Right lobe of liver (tissue), 6 donors: ENCODE measurements at regions not wholly inside any gene's neighbourhood (a gene's known extent, or its start where the extent isn't known, plus 50 kb on each side); places are given as distances from the start of the nearest gene placed in this dataset.

Source experiments
- ATAC-seq, 4 donors: fragments of 200-7000 bp; cut with Tn5 transposase; one replicate each; pipeline ENCODE4 v1.9.1; 2020; ENCODE audit warnings: mild to moderate bottlenecking in 4 of 4, moderate library complexity in 4 of 4
- DNase-seq, 3 donors: peaks; one replicate each; pipeline ENCODE4 v3.0.0-alpha.2; 2020
- H3K27ac ChIP-seq, 3 donors: fragments of 200-600 bp; one replicate each; pipeline ENCODE4 v1.8.0; 2022
- H3K27me3 ChIP-seq, 2 donors: fragments of 200-600 bp; one replicate each; pipeline ENCODE4 v1.8.0; 2022
- H3K36me3 ChIP-seq, 4 donors: fragments of 200-600 bp; sonication (generic) in 1 of 4; one replicate each; pipeline versions ENCODE4 v1.5.1 to v1.8.0; 2017 to 2022; ENCODE audit warnings: control low read depth in 1 of 4
- H3K4me1 ChIP-seq, 4 donors: fragments of 200-600 bp; sonication (generic) in 1 of 4; one replicate each; pipeline versions ENCODE4 v1.5.1 to v1.8.0; 2017 to 2022; ENCODE audit warnings: control low read depth in 1 of 4
- H3K4me3 ChIP-seq, 3 donors: fragments of 200-600 bp; one replicate each; pipeline ENCODE4 v1.8.0; 2022
- H3K9me3 ChIP-seq, 4 donors: fragments of 200-600 bp; sonication (generic) in 1 of 4; one replicate each; pipeline versions ENCODE4 v1.5.1 to v1.8.0; 2017 to 2022; ENCODE audit warnings: control low read depth in 1 of 4
- POLR2A ChIP-seq: fragments of 450-650 bp; IDR thresholded peaks from one replicate; pipeline ENCODE4 v1.6.1; 2017; ENCODE audit warnings: antibody characterized with exemption, mild to moderate bottlenecking
- WGBS: methylation state at CpG from one replicate; pipeline ENCODE4 v1.1.6; 2018; ENCODE audit warnings: low coverage, low lambda C conversion rate; ENCODE audit not compliant: insufficient coverage; ENCODE audit errors: missing lambda C conversion rate; 5-methylcytosine and 5-hydroxymethylcytosine counted together
- intact Hi-C, 2 donors: fragments of 100-400 bp; cut with DNase I; formaldehyde crosslinking; loops; one replicate each; pipeline versions ENCODE4 v1.11.2 to v1.14.1; 2022
- TF ChIP-seq, protein P1 (sequence below), 4 donors: fragments of 200-600 bp in 3 of 4; fragments of 450-650 bp in 1 of 4; IDR thresholded peaks; one replicate each; pipeline versions ENCODE4 v1.5.1 to v1.8.0; 2016 to 2022; ENCODE audit warnings: antibody characterized with exemption in 4 of 4, mild to moderate bottlenecking in 2 of 4
- donor health status: DM: no; HTN: yes; CAD: no.
- donor health status: DM: no; HTN: no; CAD: no.
- donor health status: DM: no; HTN: no; CAD: no.
- donor health status: DM: no; HTN: yes; CAD: no.
- donor health status: DM: no; HTN: yes; CAD: no.

DNA sequence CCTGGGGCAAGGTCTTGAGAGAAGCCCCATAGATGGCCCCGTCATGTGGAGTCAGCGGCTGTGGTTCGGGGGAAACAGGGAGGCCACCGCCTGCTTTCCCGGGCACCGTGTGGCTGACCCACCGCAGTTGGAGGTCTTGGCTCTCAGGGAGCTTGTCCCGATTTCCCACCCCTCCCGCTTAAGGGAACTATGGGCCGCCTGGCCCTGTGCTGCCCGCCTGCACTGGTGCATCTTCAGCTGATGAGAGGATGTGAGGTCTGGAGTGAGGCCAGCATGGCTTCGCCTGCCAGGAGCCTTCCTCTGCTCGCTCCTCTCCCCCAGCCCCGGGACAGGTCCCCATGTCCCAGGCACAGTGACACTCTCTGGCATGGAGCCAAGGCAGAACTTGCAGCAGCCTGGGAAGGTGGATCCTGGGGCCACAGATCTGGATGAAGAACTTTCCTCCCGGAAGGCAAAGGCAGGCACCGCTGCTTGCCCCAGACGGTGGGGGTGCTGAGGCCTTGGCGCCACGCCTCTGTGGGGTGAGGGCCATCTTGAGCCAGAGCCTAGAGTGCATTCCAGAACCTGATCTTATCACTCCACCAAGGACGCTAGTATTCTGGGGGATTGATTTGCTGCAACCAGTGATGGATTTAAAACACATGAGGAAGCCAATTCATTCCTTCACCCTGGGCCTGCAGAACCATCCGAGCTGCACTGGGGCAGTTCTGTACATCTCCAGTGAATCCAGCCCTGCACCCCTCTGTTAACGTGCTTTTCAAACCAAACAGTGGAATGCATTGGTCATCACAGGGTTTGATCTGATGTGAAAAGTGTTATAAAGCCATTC, 178.6 kb upstream of the TNRC6C start:
- intact Hi-C loops: loop anchor here in 1 of 2 donors (10.0 kb wide), 1 partner anchor 235 kb away; no protein-coding TSS in a partner anchor
- Histone ChIP-seq H3K27ac (no peak overlapping the region), H3K27me3 (no peaks in the 10 kb centered on the region), H3K4me3 (no peak overlapping the region), H3K9me3 (no peaks in the 10 kb centered on the region), H3K36me3 (no peaks in the 10 kb centered on the region), H3K4me1 (no peaks in the 10 kb centered on the region)
- DNase-seq: no peak
- no peak for ATAC-seq
- WGBS: 30% methylated on average over 2 of the region's 22 CpGs
- no peak for TF ChIP-seq POLR2A
- TF ChIP-seq, protein P1, sequence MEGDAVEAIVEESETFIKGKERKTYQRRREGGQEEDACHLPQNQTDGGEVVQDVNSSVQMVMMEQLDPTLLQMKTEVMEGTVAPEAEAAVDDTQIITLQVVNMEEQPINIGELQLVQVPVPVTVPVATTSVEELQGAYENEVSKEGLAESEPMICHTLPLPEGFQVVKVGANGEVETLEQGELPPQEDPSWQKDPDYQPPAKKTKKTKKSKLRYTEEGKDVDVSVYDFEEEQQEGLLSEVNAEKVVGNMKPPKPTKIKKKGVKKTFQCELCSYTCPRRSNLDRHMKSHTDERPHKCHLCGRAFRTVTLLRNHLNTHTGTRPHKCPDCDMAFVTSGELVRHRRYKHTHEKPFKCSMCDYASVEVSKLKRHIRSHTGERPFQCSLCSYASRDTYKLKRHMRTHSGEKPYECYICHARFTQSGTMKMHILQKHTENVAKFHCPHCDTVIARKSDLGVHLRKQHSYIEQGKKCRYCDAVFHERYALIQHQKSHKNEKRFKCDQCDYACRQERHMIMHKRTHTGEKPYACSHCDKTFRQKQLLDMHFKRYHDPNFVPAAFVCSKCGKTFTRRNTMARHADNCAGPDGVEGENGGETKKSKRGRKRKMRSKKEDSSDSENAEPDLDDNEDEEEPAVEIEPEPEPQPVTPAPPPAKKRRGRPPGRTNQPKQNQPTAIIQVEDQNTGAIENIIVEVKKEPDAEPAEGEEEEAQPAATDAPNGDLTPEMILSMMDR (IDR thresholded peaks at IDR 0.05): no peak

DNA sequence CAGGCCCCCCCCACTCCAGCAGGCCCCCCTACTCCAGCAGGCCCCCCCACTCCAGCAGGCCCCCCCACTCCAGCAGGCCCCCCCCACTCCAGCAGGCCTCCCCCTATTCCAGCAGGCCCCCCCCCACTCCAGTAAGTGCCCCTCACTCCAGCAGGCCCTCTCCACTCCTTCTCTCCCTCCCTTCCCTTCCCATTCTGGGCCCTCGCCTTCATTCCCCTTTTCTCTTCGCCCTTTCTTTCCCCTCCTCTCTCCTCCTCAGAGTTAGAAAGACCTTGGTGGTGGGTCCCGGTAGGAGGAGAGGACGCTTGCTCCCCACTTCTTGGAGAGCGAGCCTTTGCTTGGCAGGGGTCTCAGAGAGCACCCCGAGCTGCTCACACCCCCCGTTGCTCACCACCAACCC, 177.0 kb upstream of the TNRC6C start:
- Histone ChIP-seq H3K36me3 (no peaks in the 10 kb centered on the region), H3K9me3 (no peaks in the 10 kb centered on the region), H3K4me1 (no peaks in the 10 kb centered on the region), H3K4me3 (no peak overlapping the region), H3K27ac (no peak overlapping the region), H3K27me3 (no peaks in the 10 kb centered on the region)
- TF ChIP-seq POLR2A: no peak
- TF ChIP-seq, protein P1 (IDR thresholded peaks at IDR 0.05): no peak
- 52% methylated on average over 5 of the region's 7 CpGs for WGBS
- DNase-seq: no peak
- ATAC-seq: no peak
- intact Hi-C loops: no loop called here

DNA sequence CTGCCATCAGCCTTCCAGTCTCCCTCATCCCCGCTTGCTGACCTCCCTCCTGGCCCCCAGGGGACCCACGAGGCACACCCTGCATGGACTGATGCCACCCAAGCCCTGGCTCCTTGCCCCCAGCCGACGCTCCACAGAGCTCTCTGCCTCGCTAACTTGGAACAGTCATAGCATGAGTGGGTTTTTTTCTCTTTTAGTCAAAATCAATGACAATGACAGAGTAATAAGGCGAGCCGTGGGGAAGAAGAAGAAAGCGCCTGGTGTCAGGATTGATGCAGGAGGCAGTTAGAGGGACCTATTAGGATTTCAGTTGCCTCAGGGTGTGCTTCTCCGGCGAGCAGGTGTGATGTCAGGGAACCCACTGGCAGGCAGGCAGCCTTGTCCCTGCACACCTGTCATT, 176.3 kb upstream of the TNRC6C start:
- ATAC-seq (no peak), DNase-seq (no peak)
- Histone ChIP-seq H3K4me1 (no peaks in the 10 kb centered on the region), H3K4me3 (no peak overlapping the region), H3K9me3 (no peaks in the 10 kb centered on the region), H3K27ac (no peak overlapping the region), H3K27me3 (no peaks in the 10 kb centered on the region), H3K36me3 (no peaks in the 10 kb centered on the region)
- intact Hi-C loops: no loop called here
- 53% methylated on average over 10 of the region's 10 CpGs for WGBS
- TF ChIP-seq POLR2A: no peak
- TF ChIP-seq, protein P1 (IDR thresholded peaks at IDR 0.05): no peak

DNA sequence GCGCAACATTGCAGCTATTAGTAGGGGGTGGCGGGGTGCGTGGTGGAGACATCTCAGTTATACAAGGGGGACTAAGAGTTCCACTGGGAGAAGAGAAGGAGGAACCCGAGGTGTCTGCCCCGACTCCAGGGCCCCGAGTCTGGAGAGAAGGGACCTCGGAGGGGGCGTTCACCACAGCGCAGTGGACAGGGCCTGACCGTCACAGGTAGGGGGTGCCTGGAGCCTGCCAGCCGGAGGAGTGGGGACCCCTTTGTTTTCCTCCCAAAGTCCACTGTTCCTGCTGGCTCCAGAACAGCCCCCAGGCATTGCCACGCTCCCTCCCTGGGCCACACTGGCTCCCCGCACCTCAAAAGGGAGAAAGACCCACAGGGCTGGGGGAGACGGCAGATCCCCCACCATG, 175.9 kb upstream of the TNRC6C start:
- no peaks in the 10 kb centered on the region for H3K27me3 ChIP-seq
- DNase-seq (no peak), ATAC-seq (no peak)
- intact Hi-C loops: no loop called here
- no peaks in the 10 kb centered on the region for H3K4me1 ChIP-seq
- no peak overlapping the region for H3K4me3 ChIP-seq
- WGBS: 50% methylated on average over 1 of the region's 14 CpGs
- H3K27ac ChIP-seq: no peak overlapping the region
- TF ChIP-seq, protein P1 (IDR thresholded peaks at IDR 0.05): no peak
- TF ChIP-seq POLR2A: no peak
- no peaks in the 10 kb centered on the region for H3K9me3 ChIP-seq
- no peaks in the 10 kb centered on the region for H3K36me3 ChIP-seq
